GM12878 (cell line): ENCODE measurements at regions not wholly inside any gene's neighbourhood (a gene's known extent, or its start where the extent isn't known, plus 50 kb on each side); places are given as distances from the start of the nearest gene placed in this dataset.

Experiments
- ATAC-seq: fragments of 200-7000 bp; cut with Tn5 transposase; 3 replicates; pipeline ENCODE4 v1.9.1; 2020; ENCODE audit warnings: mild to moderate bottlenecking, moderate library complexity
- BruUV-seq: library from RNA; stranded (reverse); fragments of 400-500 nt; replicated peaks from 2 replicates; lab custom pipeline; 2021; lab: Mats Ljungman, UMichigan
- CTCF ChIA-PET: fragments of 300-600 bp; sonication (Branson Sonifier 250); formaldehyde crosslinking; extraction: SDS; loops from one replicate; lab custom pipeline; 2021; ENCODE audit warnings: inconsistent platforms; lab: Yijun Ruan, JAX
- POLR2A ChIA-PET: fragments of 350-600 bp; formaldehyde crosslinking; extraction: SDS; loops from one replicate; lab custom pipeline; 2021; ENCODE audit warnings: inconsistent platforms; lab: Charles Lee
- RAD21 ChIA-PET: fragments of 300-600 bp; sonication (Branson Sonifier 250); formaldehyde crosslinking; loops from one replicate; lab custom pipeline; 2023; ENCODE audit warnings: antibody characterized with exemption; ENCODE audit not compliant: unreplicated experiment; lab: Charles Lee
- SMC1A ChIA-PET: fragments of 300-600 bp; sonication (Branson Sonifier 250); formaldehyde crosslinking; loops from one replicate; lab custom pipeline; 2023; ENCODE audit not compliant: unreplicated experiment, uncharacterized antibody; lab: Charles Lee
- DNase-seq: peaks from one replicate; pipeline ENCODE4 v3.0.0-alpha.2; 2011; ENCODE audit warnings: low read depth, low spot score
- FAIRE-seq: peaks from 3 replicates; lab custom pipeline; 2011; peaks lifted over from hg19 to GRCh38; lab: Jason Lieb, UNC
- H2AFZ ChIP-seq: 2 replicates; pipeline ENCODE4 v1.6.0; 2011; ENCODE audit warnings: low read depth, low read length, control low read depth; ENCODE audit not compliant: control insufficient read depth
- H3K27ac ChIP-seq: 2 replicates; pipeline ENCODE4 v1.5.1; 2011; ENCODE audit warnings: control low read depth; ENCODE audit not compliant: control insufficient read depth, insufficient read depth
- H3K27me3 ChIP-seq, 2 experiments: replicated peaks in 1 of 2; 2 replicates each; pipeline versions ENCODE4 v1.6.0 to v1.6.1; 2011; ENCODE audit warnings: low read length in 1 of 2; ENCODE audit not compliant: control insufficient read depth in 2 of 2, insufficient read depth in 2 of 2
- H3K36me3 ChIP-seq, 2 experiments: 2 replicates each; pipeline ENCODE4 v1.5.1; 2011; ENCODE audit warnings: low read length in 1 of 2; ENCODE audit not compliant: control insufficient read depth in 2 of 2, insufficient read depth in 2 of 2
- H3K4me1 ChIP-seq: 2 replicates; pipeline ENCODE4 v1.6.1; 2011; ENCODE audit warnings: mild to moderate bottlenecking, low read length, moderate library complexity, mixed read lengths; ENCODE audit not compliant: control insufficient read depth, insufficient read depth
- H3K4me2 ChIP-seq: 2 replicates; pipeline ENCODE4 v1.6.0; 2011; ENCODE audit warnings: control low read depth; ENCODE audit not compliant: control insufficient read depth, insufficient read depth
- H3K4me3 ChIP-seq: fragments of 200-600 bp; sonication (generic); 2 replicates; pipeline ENCODE4 v1.5.1; 2016
- H3K79me2 ChIP-seq: 2 replicates; pipeline ENCODE4 v1.6.0; 2011; ENCODE audit warnings: low read length; ENCODE audit not compliant: control insufficient read depth, insufficient read depth
- H3K9ac ChIP-seq: 2 replicates; pipeline ENCODE4 v1.8.0; 2011; ENCODE audit warnings: low read length, control low read depth, mixed read lengths; ENCODE audit not compliant: control insufficient read depth, insufficient read depth
- H3K9me3 ChIP-seq: replicated peaks from 3 replicates; pipeline ENCODE4 v1.5.1; 2011; ENCODE audit warnings: mild to moderate bottlenecking, low read length; ENCODE audit not compliant: control insufficient read depth, insufficient read depth
- H4K20me1 ChIP-seq: 2 replicates; pipeline ENCODE4 v1.6.0; 2011; ENCODE audit not compliant: control insufficient read depth, insufficient read depth
- CREB1 ChIP-seq: IDR thresholded peaks from 2 replicates; pipeline ENCODE4 v1.6.1; 2012; ENCODE audit warnings: low read depth, mild to moderate bottlenecking, inconsistent platforms
- MEF2B ChIP-seq: fragments of 450-650 bp; IDR thresholded peaks from 2 replicates; pipeline ENCODE4 v1.6.1; 2018; ENCODE audit warnings: mild to moderate bottlenecking, moderate library complexity; ENCODE audit not compliant: partially characterized antibody, poor library complexity, severe bottlenecking
- NFYA ChIP-seq: IDR thresholded peaks from 2 replicates; pipeline ENCODE4 v1.6.1; 2011; ENCODE audit warnings: low read depth, mild to moderate bottlenecking, low read length, improper control_type of control experiment, borderline replicate concordance
- RFX5 ChIP-seq: IDR thresholded peaks from 2 replicates; pipeline ENCODE4 v1.6.1; 2011; ENCODE audit warnings: low read depth, low read length, improper control_type of control experiment
- SIX5 ChIP-seq: IDR thresholded peaks from 2 replicates; pipeline ENCODE4 v1.6.1; 2011; ENCODE audit warnings: mild to moderate bottlenecking, low read depth, low read length, moderate library complexity; ENCODE audit not compliant: severe bottlenecking
- ZZZ3 ChIP-seq: IDR thresholded peaks from 2 replicates; pipeline ENCODE4 v1.6.1; 2011; ENCODE audit warnings: low read depth; ENCODE audit not compliant: control insufficient read depth, insufficient read length
- WGBS: methylation state at CpG from one replicate; pipeline ENCODE4 v1.1.6; 2016; ENCODE audit warnings: low lambda C conversion rate; ENCODE audit not compliant: insufficient replicate concordance, insufficient coverage; ENCODE audit errors: missing lambda C conversion rate; 5-methylcytosine and 5-hydroxymethylcytosine counted together
- in situ Hi-C: fragments of 300-500 bp; cut with MboI; formaldehyde crosslinking; loops from 9 replicates; pipeline ENCODE4 v1.14.3; 2018; ENCODE audit warnings: mixed read lengths
- intact Hi-C: fragments of 100-400 bp; cut with micrococcal nuclease; formaldehyde crosslinking; loops from one replicate; pipeline ENCODE4 v1.14.2; 2022; ENCODE audit not compliant: unreplicated experiment
- TF ChIP-seq, protein P1 (sequence below): fragments of 450-650 bp; IDR thresholded peaks from 2 replicates; pipeline ENCODE4 v1.6.1; 2017; ENCODE audit warnings: low read depth, mild to moderate bottlenecking, moderate library complexity
- TF ChIP-seq, protein P2 (sequence below): fragments of 450-650 bp; formaldehyde crosslinking; IDR thresholded peaks from 2 replicates; pipeline ENCODE4 v1.4.0; 2022; ENCODE audit warnings: mild to moderate bottlenecking, moderate library complexity

DNA sequence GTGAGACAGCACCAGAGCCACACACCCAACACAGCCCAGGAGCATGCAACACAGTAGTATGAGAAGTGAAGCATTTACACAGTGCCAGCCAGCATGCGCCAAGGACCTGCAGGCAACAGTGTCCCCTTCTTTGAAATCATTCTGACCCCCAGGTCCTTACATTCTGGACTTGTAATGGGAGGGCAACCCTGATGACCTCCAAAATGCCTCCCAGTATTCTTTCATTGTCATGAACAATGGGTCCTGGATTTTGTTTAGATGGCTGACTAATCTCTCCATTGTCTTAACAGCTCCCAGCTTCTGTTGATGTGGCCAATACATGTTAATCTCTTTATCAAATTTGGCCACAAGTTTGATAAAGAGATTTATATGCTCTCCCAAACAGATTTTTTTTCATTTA, 417.1 kb downstream of the DMRTA1 start:
- TF ChIP-seq CREB1 (no peak), NFYA (no peak), RFX5 (no peak), MEF2B (no peak), ZZZ3 (no peak), SIX5 (no peak)
- TF ChIP-seq, protein P1, sequence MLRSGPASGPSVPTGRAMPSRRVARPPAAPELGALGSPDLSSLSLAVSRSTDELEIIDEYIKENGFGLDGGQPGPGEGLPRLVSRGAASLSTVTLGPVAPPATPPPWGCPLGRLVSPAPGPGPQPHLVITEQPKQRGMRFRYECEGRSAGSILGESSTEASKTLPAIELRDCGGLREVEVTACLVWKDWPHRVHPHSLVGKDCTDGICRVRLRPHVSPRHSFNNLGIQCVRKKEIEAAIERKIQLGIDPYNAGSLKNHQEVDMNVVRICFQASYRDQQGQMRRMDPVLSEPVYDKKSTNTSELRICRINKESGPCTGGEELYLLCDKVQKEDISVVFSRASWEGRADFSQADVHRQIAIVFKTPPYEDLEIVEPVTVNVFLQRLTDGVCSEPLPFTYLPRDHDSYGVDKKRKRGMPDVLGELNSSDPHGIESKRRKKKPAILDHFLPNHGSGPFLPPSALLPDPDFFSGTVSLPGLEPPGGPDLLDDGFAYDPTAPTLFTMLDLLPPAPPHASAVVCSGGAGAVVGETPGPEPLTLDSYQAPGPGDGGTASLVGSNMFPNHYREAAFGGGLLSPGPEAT = no peak
- TF ChIP-seq, protein P2, sequence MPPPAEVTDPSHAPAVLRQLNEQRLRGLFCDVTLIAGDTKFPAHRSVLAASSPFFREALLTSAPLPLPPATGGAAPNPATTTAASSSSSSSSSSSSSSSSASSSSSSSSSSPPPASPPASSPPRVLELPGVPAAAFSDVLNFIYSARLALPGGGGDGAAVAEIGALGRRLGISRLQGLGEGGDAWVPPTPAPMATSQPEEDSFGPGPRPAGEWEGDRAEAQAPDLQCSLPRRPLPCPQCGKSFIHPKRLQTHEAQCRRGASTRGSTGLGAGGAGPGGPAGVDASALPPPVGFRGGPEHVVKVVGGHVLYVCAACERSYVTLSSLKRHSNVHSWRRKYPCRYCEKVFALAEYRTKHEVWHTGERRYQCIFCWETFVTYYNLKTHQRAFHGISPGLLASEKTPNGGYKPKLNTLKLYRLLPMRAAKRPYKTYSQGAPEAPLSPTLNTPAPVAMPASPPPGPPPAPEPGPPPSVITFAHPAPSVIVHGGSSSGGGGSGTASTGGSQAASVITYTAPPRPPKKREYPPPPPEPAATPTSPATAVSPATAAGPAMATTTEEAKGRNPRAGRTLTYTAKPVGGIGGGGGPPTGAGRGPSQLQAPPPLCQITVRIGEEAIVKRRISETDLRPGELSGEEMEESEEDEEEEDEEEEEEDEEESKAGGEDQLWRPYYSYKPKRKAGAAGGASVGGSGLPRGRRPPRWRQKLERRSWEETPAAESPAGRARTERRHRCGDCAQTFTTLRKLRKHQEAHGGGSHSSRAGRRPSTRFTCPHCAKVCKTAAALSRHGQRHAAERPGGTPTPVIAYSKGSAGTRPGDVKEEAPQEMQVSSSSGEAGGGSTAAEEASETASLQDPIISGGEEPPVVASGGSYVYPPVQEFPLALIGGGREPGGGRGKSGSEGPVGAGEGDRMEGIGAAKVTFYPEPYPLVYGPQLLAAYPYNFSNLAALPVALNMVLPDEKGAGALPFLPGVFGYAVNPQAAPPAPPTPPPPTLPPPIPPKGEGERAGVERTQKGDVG (CRISPR knock-in tag) = no peak
- TF ChIP-seq, all 136 proteins: peak for 0
- in situ Hi-C loops (no loop called here), intact Hi-C loops (no loop called here)
- H3K79me2 ChIP-seq = no peaks in the 10 kb centered on the region
- 0% methylated on average over 1 of the region's 1 CpG for WGBS
- no peaks in the 10 kb centered on the region for H3K27me3 ChIP-seq
- DNase-seq (no peak), ATAC-seq (no peak), FAIRE-seq (no peak)
- ChIA-PET POLR2A (no interaction called here), SMC1A (no interaction called here), CTCF (no interaction called here), RAD21 (no interaction called here)
- H3K27ac ChIP-seq = no peak overlapping the region
- no peak overlapping the region for H3K4me3 ChIP-seq
- H3K4me2 ChIP-seq = no peak overlapping the region
- H3K36me3 ChIP-seq = no peaks in the 10 kb centered on the region
- H4K20me1 ChIP-seq = no peaks in the 10 kb centered on the region
- H3K9ac ChIP-seq = no peak overlapping the region
- no peaks in the 10 kb centered on the region; the same call in 2 of the 3 replicates for H3K9me3 ChIP-seq
- H3K4me1 ChIP-seq = no peaks in the 10 kb centered on the region
- no TSS peak for BruUV-seq
- no peak overlapping the region for H2AFZ ChIP-seq
